Neutrophil (primary cell): ENCODE measurements at regions not wholly inside any gene's neighbourhood (a gene's known extent, or its start where the extent isn't known, plus 50 kb on each side); places are given as distances from the start of the nearest gene placed in this dataset.

Experiments
- H3K27ac ChIP-seq: fragments of 200-600 bp; sonication (generic); 2 replicates; pipeline ENCODE4 v1.5.1; 2016; ENCODE audit warnings: mild to moderate bottlenecking, moderate library complexity
- H3K27me3 ChIP-seq: fragments of 200-600 bp; sonication (generic); 2 replicates; pipeline ENCODE4 v1.6.0; 2016; ENCODE audit warnings: mild to moderate bottlenecking
- H3K36me3 ChIP-seq: fragments of 200-600 bp; sonication (generic); 2 replicates; pipeline ENCODE4 v1.5.1; 2017
- H3K4me1 ChIP-seq, 2 experiments: fragments of 200-600 bp in 1 of 2; sonication (generic) in 1 of 2; 1 replicate in 1 of 2; 2 replicates in 1 of 2; pipeline versions ENCODE4 v1.5.1 to v1.6.1; 2013 to 2016; ENCODE audit warnings: low read depth in 1 of 2, low read length in 1 of 2, mild to moderate bottlenecking in 1 of 2, moderate library complexity in 1 of 2; ENCODE audit not compliant: control insufficient read depth in 1 of 2, insufficient read depth in 1 of 2
- H3K4me3 ChIP-seq, 2 experiments: fragments of 200-600 bp in 1 of 2; sonication (generic) in 1 of 2; 1 replicate in 1 of 2; 2 replicates in 1 of 2; pipeline ENCODE4 v1.5.1; 2013 to 2016; ENCODE audit warnings: low read depth in 1 of 2, low read length in 1 of 2, mild to moderate bottlenecking in 1 of 2, moderate library complexity in 1 of 2
- H3K9me3 ChIP-seq: fragments of 200-600 bp; sonication (generic); 2 replicates; pipeline ENCODE4 v1.5.1; 2016
- TF ChIP-seq, protein P1 (sequence below): fragments of 200-600 bp; sonication (generic); IDR thresholded peaks from 2 replicates; pipeline ENCODE4 v1.5.1; 2016; ENCODE audit warnings: antibody characterized with exemption

DNA sequence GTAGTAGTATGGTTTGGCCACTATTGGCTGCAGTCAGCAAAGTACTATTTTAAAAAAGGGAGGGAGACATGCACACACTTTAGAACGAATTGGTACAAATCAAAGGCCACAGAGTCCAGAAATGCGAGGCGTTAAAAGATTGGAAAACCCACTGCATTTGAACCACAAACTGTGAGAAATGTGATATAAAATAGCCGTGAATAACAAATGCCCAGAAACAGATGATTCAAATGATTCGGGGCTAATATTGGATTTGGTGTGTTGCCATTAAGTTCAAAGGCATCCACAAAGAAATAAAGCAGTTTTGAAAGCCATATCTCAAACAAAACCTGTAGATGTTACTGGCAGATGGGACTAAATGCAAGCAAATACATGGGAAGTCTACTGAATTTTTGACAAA, 140.9 kb upstream of the HMHB1 start:
- TF ChIP-seq, protein P1, sequence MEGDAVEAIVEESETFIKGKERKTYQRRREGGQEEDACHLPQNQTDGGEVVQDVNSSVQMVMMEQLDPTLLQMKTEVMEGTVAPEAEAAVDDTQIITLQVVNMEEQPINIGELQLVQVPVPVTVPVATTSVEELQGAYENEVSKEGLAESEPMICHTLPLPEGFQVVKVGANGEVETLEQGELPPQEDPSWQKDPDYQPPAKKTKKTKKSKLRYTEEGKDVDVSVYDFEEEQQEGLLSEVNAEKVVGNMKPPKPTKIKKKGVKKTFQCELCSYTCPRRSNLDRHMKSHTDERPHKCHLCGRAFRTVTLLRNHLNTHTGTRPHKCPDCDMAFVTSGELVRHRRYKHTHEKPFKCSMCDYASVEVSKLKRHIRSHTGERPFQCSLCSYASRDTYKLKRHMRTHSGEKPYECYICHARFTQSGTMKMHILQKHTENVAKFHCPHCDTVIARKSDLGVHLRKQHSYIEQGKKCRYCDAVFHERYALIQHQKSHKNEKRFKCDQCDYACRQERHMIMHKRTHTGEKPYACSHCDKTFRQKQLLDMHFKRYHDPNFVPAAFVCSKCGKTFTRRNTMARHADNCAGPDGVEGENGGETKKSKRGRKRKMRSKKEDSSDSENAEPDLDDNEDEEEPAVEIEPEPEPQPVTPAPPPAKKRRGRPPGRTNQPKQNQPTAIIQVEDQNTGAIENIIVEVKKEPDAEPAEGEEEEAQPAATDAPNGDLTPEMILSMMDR = no peak
- no peaks in the 10 kb centered on the region for H3K36me3 ChIP-seq
- H3K27me3 ChIP-seq = no peaks in the 10 kb centered on the region
- no peak overlapping the region for H3K4me3 ChIP-seq
- no peaks in the 10 kb centered on the region for H3K4me1 ChIP-seq
- no peaks in the 10 kb centered on the region for H3K9me3 ChIP-seq
- no peak overlapping the region for H3K27ac ChIP-seq

DNA sequence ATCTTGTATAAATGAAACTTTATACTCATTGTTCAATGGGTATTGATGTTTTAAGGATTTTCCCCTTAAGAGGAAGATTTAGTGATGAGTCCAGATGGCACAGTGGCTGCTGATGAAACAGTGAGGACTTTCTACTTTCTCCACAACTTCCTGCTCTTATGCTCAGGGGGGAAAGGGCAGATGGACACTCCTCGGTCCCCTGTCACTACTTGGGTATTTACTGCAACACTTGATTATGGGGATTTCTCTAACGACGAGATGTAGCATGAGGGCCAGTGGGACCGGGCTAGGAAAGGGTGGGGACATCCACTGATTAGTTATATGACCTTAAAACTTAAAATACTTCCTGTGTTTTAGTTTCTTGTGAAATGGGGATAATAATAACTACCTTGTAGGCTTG, 146.1 kb upstream of the HMHB1 start:
- no peaks in the 10 kb centered on the region for H3K27me3 ChIP-seq
- no peaks in the 10 kb centered on the region for H3K4me1 ChIP-seq
- no peaks in the 10 kb centered on the region for H3K9me3 ChIP-seq
- no peak overlapping the region for H3K27ac ChIP-seq
- H3K4me3 ChIP-seq = no peak overlapping the region
- TF ChIP-seq, protein P1 = no peak
- H3K36me3 ChIP-seq = no peaks in the 10 kb centered on the region

DNA sequence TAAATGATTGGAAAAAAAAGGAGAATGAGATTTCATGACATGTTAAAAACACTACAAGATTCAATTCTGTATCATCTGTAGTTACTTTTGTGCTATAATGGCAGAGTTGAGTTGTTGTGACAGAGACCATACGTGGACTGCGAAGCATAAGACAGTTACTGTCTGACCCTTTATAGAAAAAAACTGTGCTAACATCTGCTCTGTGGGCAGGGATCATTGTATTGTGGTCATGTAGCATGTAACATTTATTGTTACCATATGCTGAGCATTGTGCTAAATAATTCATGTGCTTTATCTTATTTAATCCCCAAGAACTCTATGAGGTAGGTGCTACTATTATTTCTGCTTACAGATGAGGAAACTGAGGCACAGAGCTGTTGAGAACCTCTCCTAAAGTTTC, 147.3 kb upstream of the HMHB1 start:
- Histone ChIP-seq H3K36me3 (no peaks in the 10 kb centered on the region), H3K27ac (no peak overlapping the region), H3K27me3 (no peaks in the 10 kb centered on the region), H3K4me1 (no peaks in the 10 kb centered on the region), H3K4me3 (no peak overlapping the region), H3K9me3 (no peaks in the 10 kb centered on the region)
- TF ChIP-seq, protein P1 = no peak

DNA sequence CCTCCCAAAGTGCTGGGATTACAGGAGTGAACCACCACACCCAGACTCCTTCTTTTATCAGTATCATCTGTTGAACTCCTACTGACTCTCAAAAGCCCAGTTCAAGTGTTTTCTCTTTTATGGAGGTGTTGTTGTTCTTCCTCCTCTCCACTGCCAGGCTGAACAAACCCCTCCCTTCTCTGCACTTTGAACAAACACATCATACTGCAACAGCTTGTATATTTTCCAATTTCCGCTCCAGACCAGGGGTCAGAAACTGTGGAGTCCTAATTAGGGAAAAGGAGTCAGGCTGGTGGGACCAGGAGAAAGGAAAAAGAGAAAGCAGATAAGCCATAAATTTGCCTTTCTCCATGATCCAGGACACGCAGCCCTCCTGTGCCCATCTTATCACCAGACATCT, 148.1 kb upstream of the HMHB1 start:
- TF ChIP-seq, protein P1 = no peak
- H3K36me3 ChIP-seq = no peaks in the 10 kb centered on the region
- H3K27me3 ChIP-seq = no peaks in the 10 kb centered on the region
- H3K27ac ChIP-seq = no peak overlapping the region
- no peaks in the 10 kb centered on the region for H3K4me1 ChIP-seq
- H3K9me3 ChIP-seq = no peaks in the 10 kb centered on the region
- H3K4me3 ChIP-seq = no peak overlapping the region

DNA sequence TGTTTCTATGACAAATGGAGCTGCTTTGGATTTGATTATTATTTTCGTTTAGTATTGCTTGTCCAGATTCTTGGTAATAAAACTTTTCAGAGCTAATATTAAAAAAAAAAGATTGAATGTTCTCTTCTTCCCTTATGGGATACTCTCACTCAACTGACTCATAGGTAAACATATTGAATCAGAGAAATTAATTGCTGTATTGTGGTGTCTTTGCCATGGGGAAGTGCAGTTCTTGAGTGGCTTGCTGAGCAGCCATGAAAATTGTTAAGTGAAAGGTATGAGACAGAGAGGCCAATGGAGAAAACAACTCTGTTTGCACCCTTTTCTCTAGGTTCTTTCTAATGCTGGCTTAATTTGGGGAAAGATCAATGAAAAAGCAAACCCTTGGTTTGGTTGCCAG, 149.9 kb upstream of the HMHB1 start:
- Histone ChIP-seq H3K4me1 (peaks cover 8 to 11% of the 10 kb centered on the region in 2 experiments), H3K36me3 (no peaks in the 10 kb centered on the region), H3K27ac (no peak overlapping the region), H3K27me3 (no peaks in the 10 kb centered on the region), H3K9me3 (no peaks in the 10 kb centered on the region), H3K4me3 (no peak overlapping the region)
- TF ChIP-seq, protein P1 = no peak

DNA sequence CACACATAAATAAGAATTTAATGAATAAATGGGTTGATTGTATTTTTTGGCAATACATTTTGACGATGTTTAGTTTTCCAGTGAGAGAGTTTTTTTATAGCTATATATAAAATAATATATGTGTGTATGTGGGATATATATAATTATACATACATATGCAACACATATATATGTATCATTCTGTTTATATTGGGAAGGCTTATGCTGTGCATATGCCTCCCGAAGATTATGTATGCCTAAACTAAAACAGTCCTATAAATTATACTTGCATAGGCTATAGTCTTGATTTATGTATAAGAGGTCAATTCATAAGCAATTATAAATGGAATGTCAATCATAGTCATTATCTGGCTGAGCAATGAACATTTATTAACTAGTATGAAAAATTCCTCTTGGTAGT, 151.3 kb upstream of the HMHB1 start:
- Histone ChIP-seq H3K27ac (no peak overlapping the region), H3K36me3 (no peaks in the 10 kb centered on the region)
- TF ChIP-seq, protein P1 = no peak

More for the DNA sequence above, 151.3 kb upstream of the HMHB1 start:
- peaks cover 8 to 11% of the 10 kb centered on the region in 2 experiments for H3K4me1 ChIP-seq
- H3K4me3 ChIP-seq = no peak overlapping the region
- no peaks in the 10 kb centered on the region for H3K27me3 ChIP-seq
- no peaks in the 10 kb centered on the region for H3K9me3 ChIP-seq
